HG02610 (cell line): ENCODE measurements at regions not wholly inside any gene's neighbourhood (a gene's known extent, or its start where the extent isn't known, plus 50 kb on each side); places are given as distances from the start of the nearest gene placed in this dataset.

Source experiments
- ATAC-seq: cut with Tn5 transposase; IDR thresholded peaks from one replicate; pipeline ENCODE4 v1.9.1; 2021; ENCODE audit warnings: mild to moderate bottlenecking, moderate library complexity; ENCODE audit not compliant: unreplicated experiment

DNA sequence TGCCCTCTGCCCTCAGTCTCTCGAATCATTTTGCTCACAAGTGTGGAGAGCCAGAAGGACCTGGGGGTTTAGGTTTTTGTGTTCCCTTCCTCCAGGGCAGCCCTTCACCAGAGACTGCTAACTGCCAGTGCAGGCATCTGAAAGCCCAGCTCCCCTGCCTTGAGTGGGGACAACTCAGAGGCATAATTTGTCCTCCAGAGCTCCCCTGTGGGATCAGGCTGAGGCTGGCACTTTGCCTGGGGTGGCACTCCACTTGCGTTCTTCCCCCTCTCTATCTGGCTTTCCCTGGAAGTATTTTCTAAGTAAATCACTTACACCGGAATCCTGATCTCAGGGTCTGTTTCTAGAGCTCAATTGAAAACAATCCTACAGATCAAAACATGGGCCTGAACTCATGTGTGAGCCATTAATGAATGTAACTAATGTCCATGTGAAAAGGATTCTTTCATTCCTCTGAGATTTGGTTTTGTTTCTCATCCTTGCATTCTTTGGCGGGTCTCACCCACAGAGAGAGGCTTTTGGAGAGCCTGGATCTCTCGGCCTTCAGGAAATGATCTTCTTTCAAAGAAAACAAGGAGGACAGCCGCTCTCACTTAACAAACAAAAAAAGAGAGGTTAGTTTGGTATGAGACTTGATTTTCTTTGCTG lies 125.7 kb upstream of the RIPOR2 start:
- ATAC-seq, result no peak

DNA sequence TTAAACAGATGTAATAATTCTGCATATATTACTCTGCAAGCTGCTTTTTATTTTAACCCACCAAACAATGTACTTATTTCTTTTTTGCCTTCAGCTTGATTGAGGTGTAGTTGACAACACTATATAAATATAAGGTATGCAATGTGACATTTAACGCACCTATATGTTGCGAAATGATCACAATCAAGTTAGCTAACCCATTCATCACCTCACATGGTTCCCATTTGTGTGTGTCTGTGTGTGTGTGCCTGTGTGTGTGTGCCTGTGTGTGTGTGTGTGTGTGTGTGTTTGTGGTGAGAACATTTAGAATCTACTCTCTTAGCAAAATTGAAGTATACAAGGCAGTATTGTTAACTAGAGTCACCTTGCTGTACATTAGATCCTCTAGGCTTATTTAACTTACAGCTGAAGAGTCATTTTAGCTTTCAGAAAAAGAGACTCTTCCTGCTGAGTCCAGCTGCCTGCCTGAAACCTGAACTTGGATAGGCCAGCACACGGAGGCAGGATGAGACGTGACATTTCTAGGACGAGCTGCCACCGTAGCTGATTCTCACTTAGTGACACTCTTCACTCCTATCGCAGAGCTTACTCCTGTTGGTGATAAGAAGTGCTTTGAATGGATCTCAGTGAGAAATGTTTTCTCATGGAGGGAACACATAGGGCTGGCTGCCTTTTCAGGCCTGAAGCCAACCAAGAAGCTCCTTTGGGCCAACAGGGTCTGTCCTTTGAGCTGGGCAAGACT lies 126.5 kb upstream of the RIPOR2 start:
- ATAC-seq, result no peak

- no peak for ATAC-seq
Measured at GRCh38 chr6:25064006-25064405, 128.2 kb upstream of the RIPOR2 start.

DNA sequence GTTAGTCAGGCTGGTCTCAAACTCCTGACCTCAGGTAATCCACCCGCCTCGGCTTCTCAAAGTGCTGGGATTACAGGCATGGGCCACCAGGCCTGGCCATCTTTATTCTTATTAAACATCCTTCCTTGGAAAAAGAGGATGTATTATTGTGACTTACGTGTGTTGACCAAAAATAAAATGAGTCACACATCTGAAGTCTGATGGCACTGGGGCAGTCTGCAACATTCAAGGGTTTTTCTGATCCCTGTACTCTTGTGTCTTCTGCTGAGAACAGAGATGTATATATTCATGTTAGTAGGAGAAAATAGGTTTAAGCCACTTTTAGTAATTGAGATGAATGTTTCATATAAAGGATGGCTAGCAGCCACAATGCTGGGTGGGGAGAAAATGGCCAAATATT lies 129.9 kb upstream of the RIPOR2 start:
- ATAC-seq, result no peak

DNA sequence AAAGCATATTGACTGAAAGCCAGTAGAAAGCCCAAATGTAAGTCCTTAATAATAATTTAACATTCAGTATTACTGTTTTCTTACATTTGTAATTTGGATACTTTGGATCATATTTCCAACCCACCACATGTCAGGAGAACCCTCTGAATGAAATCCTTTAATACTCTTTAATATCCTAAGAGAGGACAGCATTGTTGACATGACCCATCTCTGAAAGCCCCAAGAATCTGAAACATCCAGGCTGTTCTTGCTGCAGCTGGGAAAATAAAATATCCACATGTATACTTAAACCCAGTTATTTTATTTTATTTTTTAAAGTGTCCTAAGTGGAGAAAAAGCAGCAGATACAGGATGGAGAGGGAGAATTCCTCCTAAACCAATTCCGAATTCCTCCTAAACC lies 130.8 kb upstream of the RIPOR2 start:
- ATAC-seq, result no peak

DNA sequence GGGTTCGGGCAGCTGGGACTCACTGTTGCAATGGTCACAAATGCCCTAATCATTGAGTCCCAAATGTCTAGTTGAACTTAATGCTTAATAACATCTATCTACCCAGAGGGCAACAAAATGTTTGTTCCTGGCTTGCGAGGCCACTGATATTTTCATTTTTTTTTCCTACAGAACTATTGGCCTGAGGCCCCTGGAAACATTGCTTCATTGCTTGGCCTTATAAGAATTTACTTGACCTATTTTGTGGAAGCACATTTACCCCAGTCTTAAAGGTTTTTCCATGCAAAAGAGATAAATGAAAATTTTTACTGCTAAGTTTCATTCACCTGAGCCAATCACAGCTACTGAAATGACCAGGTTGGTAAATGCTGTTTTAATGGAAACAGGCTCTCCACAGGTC lies 133.1 kb upstream of the RIPOR2 start:
- no peak for ATAC-seq

- ATAC-seq, result peak; percentile 69
Measured at GRCh38 chr6:25070547-25071366, 135.0 kb upstream of the RIPOR2 start.

- ATAC-seq, result no peak
Measured at GRCh38 chr6:25078141-25078540, 142.4 kb upstream of the RIPOR2 start.

DNA sequence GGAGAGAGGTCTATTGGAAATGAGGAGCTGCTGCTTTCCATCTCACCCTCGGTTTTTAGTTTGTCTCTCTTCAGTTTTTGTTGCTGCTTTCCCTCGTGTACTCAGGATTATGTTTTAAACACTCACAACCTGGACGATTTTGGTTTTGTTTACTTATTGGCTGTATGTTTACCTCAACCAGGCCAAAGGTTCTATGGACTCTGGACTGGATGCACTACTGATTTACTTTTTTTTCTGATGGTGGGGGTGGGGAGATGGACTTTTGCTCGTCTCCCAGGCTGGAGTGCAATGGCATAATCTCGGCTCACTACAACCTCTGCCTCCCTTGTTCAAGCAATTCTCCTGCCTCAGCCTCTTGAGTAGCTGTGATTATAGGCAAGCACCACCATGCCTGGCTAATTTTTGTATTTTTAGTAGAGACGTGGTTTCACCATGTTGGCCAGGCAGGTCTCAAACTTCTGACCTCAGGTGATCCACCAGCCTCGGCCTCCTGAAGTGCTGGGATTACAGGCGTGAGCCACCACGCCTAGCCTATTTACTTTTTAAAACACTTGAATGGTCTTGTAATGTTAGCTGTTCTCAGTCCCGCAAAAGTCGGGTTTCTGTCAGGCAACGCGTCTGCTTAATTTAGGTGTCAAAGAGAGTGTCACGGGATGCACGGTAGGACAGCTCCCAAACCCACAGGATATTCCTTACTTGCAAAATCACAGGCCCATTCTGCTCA lies 148.2 kb upstream of the RIPOR2 start:
- ATAC-seq, result no peak

- no peak for ATAC-seq
Measured at GRCh38 chr6:25084508-25084833, 148.7 kb upstream of the RIPOR2 start.

GRCh38 chr6:25085756-25086155 lies 150.0 kb upstream of the RIPOR2 start:
- no peak for ATAC-seq

DNA sequence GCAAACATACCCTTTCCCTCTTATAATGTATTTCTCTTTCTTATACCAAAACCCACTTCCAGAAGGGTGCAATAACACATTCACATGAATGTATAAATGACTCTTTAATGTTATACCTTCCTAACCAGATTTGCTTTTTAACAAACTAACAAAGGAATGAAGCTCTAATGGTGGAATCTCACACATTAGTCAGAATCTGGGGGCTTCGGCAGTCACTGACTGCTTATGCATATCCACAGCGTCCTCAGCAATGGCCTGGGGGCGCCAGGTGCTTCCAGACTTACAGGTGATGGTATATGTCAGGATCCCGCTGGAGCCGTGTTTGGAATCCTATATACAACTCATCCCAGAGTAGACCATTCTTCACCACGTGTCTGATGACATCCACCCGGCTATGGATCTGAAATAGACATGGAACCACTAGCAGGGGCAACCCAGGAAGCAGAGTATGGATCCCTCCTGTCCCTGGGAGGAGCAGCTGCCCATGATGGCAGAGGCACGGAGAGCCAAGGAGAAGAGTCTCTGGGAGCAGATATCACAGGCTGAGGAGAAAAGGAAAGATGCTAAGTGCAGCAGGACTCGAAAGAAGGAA lies 150.8 kb upstream of the RIPOR2 start:
- ATAC-seq, result no peak

GRCh38 chr6:25088513-25088912 lies 152.8 kb upstream of the RIPOR2 start:
- no peak for ATAC-seq

- no peak for ATAC-seq
Measured at GRCh38 chr6:25089442-25089841, 153.7 kb upstream of the RIPOR2 start.

DNA sequence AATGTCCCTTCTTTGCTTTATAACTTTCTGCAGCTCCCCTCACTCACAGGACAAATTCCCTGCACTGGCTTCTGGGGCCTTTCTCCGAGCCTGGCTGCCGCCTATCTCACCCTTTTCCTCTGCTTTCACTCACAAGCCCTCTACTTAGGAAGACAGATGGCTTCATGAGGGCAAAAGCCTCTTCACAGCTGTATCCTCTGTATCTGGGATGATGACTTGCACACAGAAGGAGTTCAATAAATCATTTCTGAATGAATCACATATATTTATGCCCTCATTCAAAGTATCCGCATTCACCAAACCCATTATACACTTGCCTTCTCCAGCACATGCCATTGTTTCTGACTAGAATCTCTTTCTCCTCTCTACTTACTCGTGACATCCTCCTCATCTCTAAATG lies 159.0 kb upstream of the RIPOR2 start:
- ATAC-seq, result no peak

GRCh38 chr6:25100288-25100687 lies 164.5 kb upstream of the RIPOR2 start:
- ATAC-seq, result no peak

GRCh38 chr6:25103603-25104002 lies 167.8 kb upstream of the RIPOR2 start:
- no peak for ATAC-seq

- no peak for ATAC-seq
Measured at GRCh38 chr6:25105070-25105925, 169.5 kb upstream of the RIPOR2 start.

DNA sequence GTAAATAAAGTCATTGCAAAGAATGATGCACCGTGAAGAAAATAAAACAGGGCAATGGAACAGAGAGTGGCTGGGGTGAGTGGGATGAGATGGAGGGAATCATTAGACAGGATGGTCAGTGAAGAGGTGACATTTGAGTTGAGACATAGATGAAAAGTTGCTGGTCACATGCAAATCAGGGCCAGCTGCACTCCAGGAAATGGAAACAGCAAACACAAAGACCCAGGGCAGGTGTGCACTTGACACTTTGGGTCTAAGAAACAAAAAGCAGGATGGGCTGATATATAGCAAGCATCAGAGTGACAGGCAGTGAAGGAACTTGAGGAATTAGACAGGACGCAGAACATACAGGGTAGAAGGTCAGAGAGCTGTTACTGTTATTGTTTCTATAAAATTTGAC lies 171.5 kb upstream of the RIPOR2 start:
- peak; percentile 53 for ATAC-seq

- ATAC-seq, result no peak
Measured at GRCh38 chr6:25111782-25112181, 167.4 kb upstream of the CARMIL1 start.
